Right atrium auricular region (tissue), 2 donors: ENCODE measurements at regions not wholly inside any gene's neighbourhood (a gene's known extent, or its start where the extent isn't known, plus 50 kb on each side); places are given as distances from the start of the nearest gene placed in this dataset.

Experiments
- DNase-seq: peaks from one replicate; pipeline ENCODE4 v3.0.0-alpha.2; 2019; ENCODE audit warnings: low spot score
- H3K27ac ChIP-seq, 2 donors: fragments of 200-600 bp; sonication (generic); 1 replicate in 1 of 2; 2 replicates in 1 of 2; pipeline ENCODE4 v1.5.1; 2016 to 2019
- H3K27me3 ChIP-seq, 2 donors: fragments of 200-600 bp; sonication (generic); one replicate each; pipeline versions ENCODE4 v1.5.1 to v1.6.0; 2017 to 2019
- H3K36me3 ChIP-seq: fragments of 200-600 bp; sonication (generic); one replicate; pipeline ENCODE4 v1.5.1; 2016
- H3K4me1 ChIP-seq, 2 donors: fragments of 200-600 bp; sonication (generic); one replicate each; pipeline versions ENCODE4 v1.5.1 to v1.6.0; 2017 to 2019
- H3K4me3 ChIP-seq, 2 donors: fragments of 200-600 bp; sonication (generic); 1 replicate in 1 of 2; 2 replicates in 1 of 2; pipeline ENCODE4 v1.5.1; 2017 to 2019; ENCODE audit warnings: mild to moderate bottlenecking in 1 of 2, moderate library complexity in 1 of 2
- H3K9me3 ChIP-seq, 2 donors: fragments of 200-600 bp; sonication (generic); one replicate each; pipeline ENCODE4 v1.5.1; 2019
- CTCF ChIP-seq, 2 donors: fragments of 200-600 bp; sonication (generic); IDR thresholded peaks; one replicate each; pipeline ENCODE4 v1.5.1; 2019; ENCODE audit warnings: antibody characterized with exemption in 2 of 2

GRCh38 chr16:88286301-88286923, 96.3 kb upstream of the ZNF469 start:
- DNase-seq: no peak
- Histone ChIP-seq H3K4me1 (no peaks in the 10 kb centered on the region), H3K9me3 (peaks cover 5 to 27% of the 10 kb centered on the region in 2 donors), H3K4me3 (no peak overlapping the region), H3K27me3 (no peaks in the 10 kb centered on the region), H3K36me3 (no peaks in the 10 kb centered on the region), H3K27ac (no peak overlapping the region)
- TF ChIP-seq CTCF (IDR thresholded peaks at IDR 0.05): no peak

- no peak for DNase-seq
- no peak overlapping the region for H3K27ac ChIP-seq
- no peak overlapping the region for H3K4me3 ChIP-seq
- H3K9me3 ChIP-seq: peaks cover 5 to 27% of the 10 kb centered on the region in 2 donors
- TF ChIP-seq CTCF (IDR thresholded peaks at IDR 0.05): no peak
- no peaks in the 10 kb centered on the region for H3K27me3 ChIP-seq
- no peaks in the 10 kb centered on the region for H3K36me3 ChIP-seq
- H3K4me1 ChIP-seq: no peaks in the 10 kb centered on the region
These were observed 95.5 kb upstream of the ZNF469 start for GRCh38 chr16:88287219-88287618.

GRCh38 chr16:88288303-88288702, 94.5 kb upstream of the ZNF469 start:
- Histone ChIP-seq H3K27ac (no peak overlapping the region), H3K36me3 (no peaks in the 10 kb centered on the region), H3K9me3 (peaks cover 5 to 27% of the 10 kb centered on the region in 2 donors), H3K27me3 (no peaks in the 10 kb centered on the region), H3K4me1 (no peaks in the 10 kb centered on the region), H3K4me3 (no peak overlapping the region)
- no peak for DNase-seq
- no peak for TF ChIP-seq CTCF (IDR thresholded peaks at IDR 0.05)

- TF ChIP-seq CTCF (IDR thresholded peaks at IDR 0.05): no peak
- no peak for DNase-seq
- Histone ChIP-seq H3K27me3 (no peaks in the 10 kb centered on the region), H3K27ac (no peak overlapping the region), H3K4me1 (no peaks in the 10 kb centered on the region), H3K4me3 (no peak overlapping the region), H3K9me3 (peaks cover 5 to 27% of the 10 kb centered on the region in 2 donors), H3K36me3 (no peaks in the 10 kb centered on the region)
These were observed 93.8 kb upstream of the ZNF469 start for GRCh38 chr16:88289001-88289400.

- H3K27ac ChIP-seq: no peak overlapping the region
- DNase-seq: no peak
- TF ChIP-seq CTCF (IDR thresholded peaks at IDR 0.05): no peak
These were observed 93.2 kb upstream of the ZNF469 start for GRCh38 chr16:88289561-88289960.

GRCh38 chr16:88289968-88290401, 92.8 kb upstream of the ZNF469 start:
- Histone ChIP-seq H3K27ac (no peak overlapping the region), H3K4me1 (no peaks in the 10 kb centered on the region), H3K4me3 (no peak overlapping the region), H3K9me3 (peaks cover 5 to 27% of the 10 kb centered on the region in 2 donors), H3K27me3 (no peaks in the 10 kb centered on the region), H3K36me3 (no peaks in the 10 kb centered on the region)
- no peak for TF ChIP-seq CTCF (IDR thresholded peaks at IDR 0.05)
- no peak for DNase-seq

More at GRCh38 chr16:88289561-88289960, 93.2 kb upstream of the ZNF469 start:
- Histone ChIP-seq H3K4me1 (no peaks in the 10 kb centered on the region), H3K36me3 (no peaks in the 10 kb centered on the region), H3K27me3 (no peaks in the 10 kb centered on the region), H3K9me3 (peaks cover 5 to 27% of the 10 kb centered on the region in 2 donors), H3K4me3 (no peak overlapping the region)
